Panc1 (cell line): ENCODE measurements at regions not wholly inside any gene's neighbourhood (a gene's known extent, or its start where the extent isn't known, plus 50 kb on each side); places are given as distances from the start of the nearest gene placed in this dataset.

ENCODE experiments used
- ATAC-seq: fragments of 200-7000 bp; cut with Tn5 transposase; 2 replicates; pipeline ENCODE4 v1.9.1; 2020; ENCODE audit warnings: mild to moderate bottlenecking, moderate library complexity
- BruUV-seq: library from RNA; stranded (reverse); fragments of 400-500 nt; replicated peaks from 2 replicates; lab custom pipeline; 2021; lab: Mats Ljungman, UMichigan
- CTCF ChIA-PET: fragments of 300-600 bp; sonication (Branson Sonifier 250); formaldehyde crosslinking; loops from one replicate; lab custom pipeline; 2022; ENCODE audit warnings: antibody characterized with exemption; lab: Charles Lee
- POLR2A ChIA-PET: fragments of 300-600 bp; sonication (Branson Sonifier 250); formaldehyde crosslinking; loops from one replicate; lab custom pipeline; 2022; ENCODE audit warnings: antibody characterized with exemption; lab: Charles Lee
- DNase-seq: peaks from one replicate; pipeline ENCODE4 v3.0.0-alpha.2; 2010; ENCODE audit warnings: low read depth, low spot score
- H3K27ac ChIP-seq: 2 replicates; pipeline ENCODE4 v1.5.1; 2011; ENCODE audit warnings: mild to moderate bottlenecking, low read length, inconsistent platforms
- H3K27me3 ChIP-seq: fragments of 200-500 bp; sonication (Bioruptor generic); 2 replicates; pipeline ENCODE4 v1.6.0; 2014; ENCODE audit warnings: low read length, inconsistent platforms; ENCODE audit not compliant: control insufficient read depth, insufficient read depth
- H3K36me3 ChIP-seq: fragments of 200-500 bp; sonication (Bioruptor generic); 2 replicates; pipeline ENCODE4 v1.5.1; 2014; ENCODE audit warnings: inconsistent platforms, mild to moderate bottlenecking, low read length, moderate library complexity; ENCODE audit not compliant: control insufficient read depth, insufficient read depth
- H3K4me1 ChIP-seq: 2 replicates; pipeline ENCODE4 v1.5.1; 2011; ENCODE audit warnings: inconsistent platforms, mild to moderate bottlenecking, low read length, moderate library complexity; ENCODE audit not compliant: control insufficient read depth, insufficient read depth
- H3K4me3 ChIP-seq, 2 experiments: 2 replicates each; pipeline ENCODE4 v1.5.1; 2011 to 2012; ENCODE audit warnings: low read depth in 2 of 2, low read length in 2 of 2, mild to moderate bottlenecking in 2 of 2, inconsistent platforms in 1 of 2, moderate library complexity in 1 of 2
- H3K9me3 ChIP-seq: fragments of 200-500 bp; sonication (Bioruptor generic); 2 replicates; pipeline ENCODE4 v1.5.1; 2014; ENCODE audit warnings: low read depth, mild to moderate bottlenecking, inconsistent platforms, low read length, moderate library complexity; ENCODE audit not compliant: control insufficient read depth, insufficient read depth
- POLR2AphosphoS5 ChIP-seq: IDR thresholded peaks from 2 replicates; pipeline ENCODE4 v1.6.1; 2012; ENCODE audit warnings: mild to moderate bottlenecking, low read depth, low read length, moderate library complexity
- SIN3A ChIP-seq: IDR thresholded peaks from 2 replicates; pipeline ENCODE4 v1.6.1; 2012; ENCODE audit warnings: low read depth, mild to moderate bottlenecking, low read length, moderate library complexity, borderline replicate concordance; ENCODE audit not compliant: insufficient read depth
- TCF7L2 ChIP-seq: IDR thresholded peaks from 2 replicates; pipeline ENCODE4 v1.6.1; 2011; ENCODE audit warnings: mild to moderate bottlenecking, low read depth, low read length, inconsistent platforms
- in situ Hi-C: cut with HindIII; loops from 2 replicates; pipeline ENCODE4 v1.10.0; 2016; ENCODE audit warnings: low sequenced_read_pairs, low pct_unique_long_range_greater_than_20kb
- intact Hi-C: fragments of 100-400 bp; cut with micrococcal nuclease; formaldehyde crosslinking; loops from one replicate; pipeline ENCODE4 v1.10.0; 2022; ENCODE audit not compliant: unreplicated experiment
- TF ChIP-seq, protein P1 (sequence below): fragments of 450-650 bp; IDR thresholded peaks from 2 replicates; pipeline ENCODE4 v1.5.1; 2017; ENCODE audit warnings: mild to moderate bottlenecking
- TF ChIP-seq, protein P2 (sequence below), 2 experiments: IDR thresholded peaks; 2 replicates each; pipeline ENCODE4 v1.6.1; 2011 to 2012; ENCODE audit warnings: low read depth in 2 of 2, control low read depth in 1 of 2, low read length in 1 of 2, mild to moderate bottlenecking in 1 of 2, moderate library complexity in 1 of 2; ENCODE audit not compliant: insufficient read depth in 1 of 2

DNA sequence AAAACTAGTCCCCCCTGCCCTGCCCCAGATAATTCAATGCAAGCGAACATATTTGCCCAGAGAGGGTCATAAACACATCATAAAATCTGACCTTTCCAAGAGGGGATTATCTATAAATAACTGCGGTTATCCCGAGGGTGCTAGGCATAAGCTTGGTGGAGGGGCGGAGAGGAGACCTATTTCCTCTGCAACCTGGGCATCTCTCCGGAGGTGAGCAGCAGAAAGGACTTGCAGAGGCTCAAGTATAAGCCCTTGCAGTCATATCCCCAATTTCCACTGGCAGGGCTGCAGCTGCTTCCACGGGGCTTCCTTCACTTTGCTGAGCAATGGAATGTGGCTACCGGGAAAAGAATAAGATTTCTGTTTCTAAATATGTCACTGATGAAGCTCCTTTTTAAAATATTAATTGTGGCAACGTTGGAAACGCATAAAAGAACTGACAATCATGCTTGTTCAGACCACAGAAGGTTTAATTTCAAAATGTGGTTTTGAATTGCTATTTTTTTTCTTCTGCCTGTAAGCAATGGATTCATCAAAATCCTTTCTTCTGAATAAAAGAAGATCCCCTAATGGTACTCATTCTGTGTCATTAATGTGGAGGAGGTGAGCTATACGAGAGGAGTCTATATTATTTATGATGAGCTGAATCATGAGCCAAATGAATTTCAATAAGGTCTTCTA is 268.9 kb upstream of the ATP2B1 start:
- intact Hi-C loops: no loop called here
- POLR2A ChIA-PET: interaction anchor here (0.7 kb wide), 1 partner anchor 966 kb away, joined by 6 read pairs; no protein-coding TSS in a partner anchor
- H3K27ac ChIP-seq: no peak overlapping the region
- CTCF ChIA-PET: no interaction called here
- no TSS peak for BruUV-seq
- H3K4me3 ChIP-seq: no peak overlapping the region
- no peaks in the 10 kb centered on the region for H3K27me3 ChIP-seq
- no peak for ATAC-seq
- in situ Hi-C loops: no loop called here
- H3K4me1 ChIP-seq: no peaks in the 10 kb centered on the region
- DNase-seq: no peak
- no peaks in the 10 kb centered on the region for H3K9me3 ChIP-seq
- no peaks in the 10 kb centered on the region for H3K36me3 ChIP-seq
- no peak for TF ChIP-seq POLR2AphosphoS5

DNA sequence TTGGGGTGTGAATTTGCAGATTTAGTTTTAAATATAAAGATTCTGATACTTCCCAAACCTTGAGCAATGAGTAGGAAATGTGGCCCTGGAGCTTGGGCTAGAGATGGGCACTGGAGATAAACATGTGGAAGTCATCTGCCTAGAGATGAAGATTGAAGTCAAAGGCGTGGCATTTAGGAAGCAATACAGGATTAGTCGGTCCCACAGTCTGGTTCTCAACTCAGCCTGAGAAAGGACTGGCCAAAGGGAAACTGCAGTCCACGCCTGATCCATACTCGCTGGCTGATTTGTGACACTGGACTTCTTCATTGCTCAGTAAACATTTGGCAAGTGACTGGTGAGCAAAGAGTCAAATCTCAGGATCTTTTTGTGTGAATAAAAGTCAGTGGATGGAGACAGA is 268.2 kb upstream of the ATP2B1 start:
- intact Hi-C loops: no loop called here
- Histone ChIP-seq H3K27me3 (no peaks in the 10 kb centered on the region), H3K4me1 (no peaks in the 10 kb centered on the region), H3K27ac (no peak overlapping the region), H3K36me3 (no peaks in the 10 kb centered on the region), H3K4me3 (no peak overlapping the region), H3K9me3 (no peaks in the 10 kb centered on the region)
- TF ChIP-seq SIN3A (no peak), TCF7L2 (no peak), POLR2AphosphoS5 (no peak)
- TF ChIP-seq, protein P1, sequence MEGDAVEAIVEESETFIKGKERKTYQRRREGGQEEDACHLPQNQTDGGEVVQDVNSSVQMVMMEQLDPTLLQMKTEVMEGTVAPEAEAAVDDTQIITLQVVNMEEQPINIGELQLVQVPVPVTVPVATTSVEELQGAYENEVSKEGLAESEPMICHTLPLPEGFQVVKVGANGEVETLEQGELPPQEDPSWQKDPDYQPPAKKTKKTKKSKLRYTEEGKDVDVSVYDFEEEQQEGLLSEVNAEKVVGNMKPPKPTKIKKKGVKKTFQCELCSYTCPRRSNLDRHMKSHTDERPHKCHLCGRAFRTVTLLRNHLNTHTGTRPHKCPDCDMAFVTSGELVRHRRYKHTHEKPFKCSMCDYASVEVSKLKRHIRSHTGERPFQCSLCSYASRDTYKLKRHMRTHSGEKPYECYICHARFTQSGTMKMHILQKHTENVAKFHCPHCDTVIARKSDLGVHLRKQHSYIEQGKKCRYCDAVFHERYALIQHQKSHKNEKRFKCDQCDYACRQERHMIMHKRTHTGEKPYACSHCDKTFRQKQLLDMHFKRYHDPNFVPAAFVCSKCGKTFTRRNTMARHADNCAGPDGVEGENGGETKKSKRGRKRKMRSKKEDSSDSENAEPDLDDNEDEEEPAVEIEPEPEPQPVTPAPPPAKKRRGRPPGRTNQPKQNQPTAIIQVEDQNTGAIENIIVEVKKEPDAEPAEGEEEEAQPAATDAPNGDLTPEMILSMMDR: no peak
- TF ChIP-seq, protein P2, sequence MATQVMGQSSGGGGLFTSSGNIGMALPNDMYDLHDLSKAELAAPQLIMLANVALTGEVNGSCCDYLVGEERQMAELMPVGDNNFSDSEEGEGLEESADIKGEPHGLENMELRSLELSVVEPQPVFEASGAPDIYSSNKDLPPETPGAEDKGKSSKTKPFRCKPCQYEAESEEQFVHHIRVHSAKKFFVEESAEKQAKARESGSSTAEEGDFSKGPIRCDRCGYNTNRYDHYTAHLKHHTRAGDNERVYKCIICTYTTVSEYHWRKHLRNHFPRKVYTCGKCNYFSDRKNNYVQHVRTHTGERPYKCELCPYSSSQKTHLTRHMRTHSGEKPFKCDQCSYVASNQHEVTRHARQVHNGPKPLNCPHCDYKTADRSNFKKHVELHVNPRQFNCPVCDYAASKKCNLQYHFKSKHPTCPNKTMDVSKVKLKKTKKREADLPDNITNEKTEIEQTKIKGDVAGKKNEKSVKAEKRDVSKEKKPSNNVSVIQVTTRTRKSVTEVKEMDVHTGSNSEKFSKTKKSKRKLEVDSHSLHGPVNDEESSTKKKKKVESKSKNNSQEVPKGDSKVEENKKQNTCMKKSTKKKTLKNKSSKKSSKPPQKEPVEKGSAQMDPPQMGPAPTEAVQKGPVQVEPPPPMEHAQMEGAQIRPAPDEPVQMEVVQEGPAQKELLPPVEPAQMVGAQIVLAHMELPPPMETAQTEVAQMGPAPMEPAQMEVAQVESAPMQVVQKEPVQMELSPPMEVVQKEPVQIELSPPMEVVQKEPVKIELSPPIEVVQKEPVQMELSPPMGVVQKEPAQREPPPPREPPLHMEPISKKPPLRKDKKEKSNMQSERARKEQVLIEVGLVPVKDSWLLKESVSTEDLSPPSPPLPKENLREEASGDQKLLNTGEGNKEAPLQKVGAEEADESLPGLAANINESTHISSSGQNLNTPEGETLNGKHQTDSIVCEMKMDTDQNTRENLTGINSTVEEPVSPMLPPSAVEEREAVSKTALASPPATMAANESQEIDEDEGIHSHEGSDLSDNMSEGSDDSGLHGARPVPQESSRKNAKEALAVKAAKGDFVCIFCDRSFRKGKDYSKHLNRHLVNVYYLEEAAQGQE (IDR thresholded peaks at IDR 0.05; ENCODE audit: insufficient read depth in 1 of 2, low read depth in 2 of 2, low read length in 1 of 2): no peak
- POLR2A ChIA-PET: no interaction called here
- ATAC-seq (no peak), DNase-seq (no peak)
- BruUV-seq: no TSS peak
- in situ Hi-C loops: no loop called here
- CTCF ChIA-PET: no interaction called here

DNA sequence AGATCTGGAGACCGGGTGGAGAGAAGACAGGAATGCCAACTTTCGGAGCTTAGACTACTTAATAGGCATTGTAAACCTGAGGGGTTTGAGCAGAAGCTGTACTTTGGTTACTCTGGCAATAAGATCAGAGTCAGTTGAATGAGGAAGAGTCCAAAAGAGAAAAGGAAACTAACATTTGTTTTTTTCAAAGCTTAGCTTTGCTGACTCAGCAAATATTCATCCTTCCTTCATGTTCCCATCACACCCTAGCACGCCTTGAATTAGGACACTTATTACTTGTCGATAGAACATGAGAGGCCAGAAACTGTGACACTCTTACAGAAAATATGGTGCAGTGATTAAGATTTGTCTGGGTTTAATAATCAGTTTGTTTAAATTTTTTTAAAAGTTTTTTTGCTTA is 266.9 kb upstream of the ATP2B1 start:
- CTCF ChIA-PET: no interaction called here
- no peak overlapping the region for H3K27ac ChIP-seq
- H3K4me1 ChIP-seq: no peaks in the 10 kb centered on the region
- in situ Hi-C loops (no loop called here), intact Hi-C loops (no loop called here)
- no TSS peak for BruUV-seq
- POLR2A ChIA-PET: no interaction called here
- no peak for TF ChIP-seq POLR2AphosphoS5
- TF ChIP-seq, protein P2 (IDR thresholded peaks at IDR 0.05; ENCODE audit: insufficient read depth in 1 of 2, low read depth in 2 of 2, low read length in 1 of 2): no peak
- TF ChIP-seq, protein P1: no peak
- TF ChIP-seq SIN3A: no peak
- TF ChIP-seq TCF7L2: no peak
- no peak for ATAC-seq
- no peaks in the 10 kb centered on the region for H3K27me3 ChIP-seq
- H3K36me3 ChIP-seq: no peaks in the 10 kb centered on the region
- no peaks in the 10 kb centered on the region for H3K9me3 ChIP-seq
- no peak for DNase-seq
- H3K4me3 ChIP-seq: no peak overlapping the region
